DMS79 (cell line): ENCODE measurements at regions not wholly inside any gene's neighbourhood (a gene's known extent, or its start where the extent isn't known, plus 50 kb on each side); places are given as distances from the start of the nearest gene placed in this dataset.

Experiments
- DNase-seq: peaks from one replicate; lab custom pipeline; 2025; lab: John Stamatoyannopoulos, UW

DNA sequence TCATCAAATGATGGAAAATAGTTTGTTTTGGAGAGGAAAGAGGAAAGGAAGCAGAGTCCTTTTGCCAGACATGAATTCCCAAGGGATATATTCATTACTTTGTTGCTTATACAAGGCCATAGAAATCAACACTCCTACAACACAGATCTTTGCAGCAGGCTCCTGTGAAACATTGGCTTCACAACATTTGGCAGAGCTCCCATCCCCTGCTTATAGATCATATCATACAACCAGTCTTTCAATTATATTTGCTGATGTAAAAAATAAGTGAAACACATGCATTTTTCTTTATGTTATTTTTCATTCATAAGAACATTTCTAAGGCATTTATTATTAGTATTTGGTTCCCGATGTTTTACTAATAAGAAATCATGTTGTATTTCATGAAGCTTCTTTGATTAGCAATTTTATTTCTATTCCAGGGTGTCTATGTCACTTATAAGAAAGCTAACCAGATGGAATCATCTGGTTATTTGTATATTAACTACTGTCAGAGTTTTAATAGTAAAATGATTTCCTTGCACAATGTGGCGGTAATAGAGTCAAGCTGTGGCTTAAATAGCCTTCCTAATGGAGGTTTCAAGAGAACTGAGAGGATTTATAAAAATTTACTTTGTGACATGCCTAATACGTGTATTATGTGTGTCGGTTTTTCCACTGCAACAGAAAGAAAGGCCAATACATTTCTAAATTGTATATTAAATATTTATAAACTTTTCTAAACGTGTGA, 470.3 kb upstream of the NCAM2 start:
- no peak for DNase-seq

DNA sequence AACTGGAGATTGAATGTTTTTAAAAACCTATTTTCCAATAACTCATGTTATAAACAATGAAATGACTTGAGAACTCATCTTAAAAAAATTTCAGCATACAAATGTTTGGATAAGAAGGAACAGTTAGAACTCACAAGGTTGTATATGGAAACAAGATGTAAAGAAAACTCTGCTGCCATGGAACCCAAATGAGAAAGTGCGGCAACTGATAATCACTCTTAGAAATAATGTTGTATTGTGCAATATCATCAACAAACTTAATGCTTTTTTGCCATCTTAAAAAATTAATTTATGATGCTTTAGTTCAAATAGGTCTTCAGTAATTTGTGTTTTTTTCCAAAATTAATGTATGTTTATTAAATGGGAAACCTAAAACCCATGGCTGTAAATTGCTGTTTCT, 461.1 kb upstream of the NCAM2 start:
- no peak for DNase-seq

DNA sequence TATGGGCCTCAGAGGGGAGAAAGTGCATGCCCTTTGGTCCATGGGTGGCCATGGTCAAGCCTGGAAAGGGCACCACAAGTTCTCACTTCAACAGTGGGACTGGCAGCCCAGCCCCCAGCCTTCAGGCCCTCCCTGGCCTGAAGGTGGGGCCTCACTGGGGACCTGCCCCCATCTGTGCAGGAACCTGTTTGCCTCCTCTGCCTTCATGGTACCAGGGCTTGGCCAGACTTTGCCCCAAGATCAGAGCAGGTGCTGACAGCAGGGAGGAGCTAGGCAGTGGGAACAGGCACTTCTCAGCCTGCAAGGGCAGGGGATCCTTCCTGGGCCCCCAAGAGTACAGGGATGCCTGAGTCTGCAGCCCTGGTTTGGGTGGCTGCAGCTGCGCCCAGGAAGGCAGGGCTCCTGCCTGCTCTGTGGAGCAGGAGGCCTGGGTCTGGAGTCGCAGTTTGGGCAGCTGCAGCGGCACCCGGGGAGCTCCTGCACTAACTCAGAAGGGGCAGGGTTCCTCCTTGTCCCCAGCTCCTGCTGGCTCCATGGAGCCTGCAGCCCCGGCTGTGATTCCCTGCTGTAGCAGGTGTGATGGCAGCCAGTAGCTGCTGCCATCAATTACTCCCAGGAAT, 460.1 kb upstream of the NCAM2 start:
- DNase-seq: no peak

DNA sequence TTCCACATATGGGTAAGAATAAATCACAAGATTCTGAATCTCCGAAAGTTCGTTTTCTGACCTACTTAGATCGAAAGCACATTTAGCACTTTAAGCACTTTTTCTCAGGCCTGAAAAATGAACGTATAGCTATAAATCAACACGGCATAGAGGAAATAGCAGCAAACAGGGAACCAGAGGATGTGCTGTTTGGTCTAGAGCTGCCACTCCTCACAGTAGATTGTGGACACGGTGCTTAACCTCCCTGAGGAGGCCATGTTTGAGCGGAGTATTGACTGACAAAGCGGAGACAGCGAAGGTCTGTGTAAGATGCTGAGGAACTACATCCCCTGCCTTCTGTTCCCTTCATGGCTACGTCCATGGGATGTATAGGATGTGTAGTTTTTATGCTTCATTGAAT, 452.8 kb upstream of the NCAM2 start:
- no peak for DNase-seq

DNA sequence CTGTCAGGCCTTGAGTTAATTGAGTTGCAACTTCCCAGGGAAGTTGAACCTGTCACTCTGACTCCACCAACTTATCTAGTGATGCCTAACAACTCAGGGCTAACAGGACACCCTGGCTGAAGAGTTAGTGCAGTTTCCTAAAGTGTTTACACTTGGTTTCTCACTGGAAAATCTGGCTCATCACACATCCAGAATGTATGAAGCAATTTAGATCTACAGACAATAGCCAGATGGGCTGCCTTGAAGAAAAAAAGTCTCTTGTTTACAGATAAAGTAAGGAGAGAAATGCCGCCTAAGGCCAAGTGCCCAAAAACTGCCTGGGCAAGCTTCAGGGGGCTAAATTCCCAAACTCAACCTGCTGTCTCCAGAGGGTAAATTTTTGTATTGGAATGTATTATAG, 446.3 kb upstream of the NCAM2 start:
- DNase-seq: no peak

DNA sequence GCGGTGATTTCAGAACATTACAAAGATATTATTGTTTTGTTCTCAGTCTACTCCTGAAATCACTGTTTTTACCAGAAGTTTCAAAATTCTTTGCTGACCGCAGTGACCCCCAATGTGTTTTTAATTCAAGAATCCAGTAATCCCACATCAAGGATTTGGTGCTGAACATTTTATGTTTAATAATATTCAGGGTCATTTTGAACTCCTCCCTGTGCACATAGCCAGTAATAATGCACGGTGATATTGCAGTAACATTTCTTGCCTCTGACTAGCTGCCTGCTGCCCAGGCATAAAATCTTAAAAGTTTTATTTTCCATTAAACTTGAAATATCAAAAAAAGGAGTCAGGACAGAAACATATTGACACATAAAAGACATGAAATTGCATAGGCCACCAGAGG, 443.4 kb upstream of the NCAM2 start:
- DNase-seq: no peak

DNA sequence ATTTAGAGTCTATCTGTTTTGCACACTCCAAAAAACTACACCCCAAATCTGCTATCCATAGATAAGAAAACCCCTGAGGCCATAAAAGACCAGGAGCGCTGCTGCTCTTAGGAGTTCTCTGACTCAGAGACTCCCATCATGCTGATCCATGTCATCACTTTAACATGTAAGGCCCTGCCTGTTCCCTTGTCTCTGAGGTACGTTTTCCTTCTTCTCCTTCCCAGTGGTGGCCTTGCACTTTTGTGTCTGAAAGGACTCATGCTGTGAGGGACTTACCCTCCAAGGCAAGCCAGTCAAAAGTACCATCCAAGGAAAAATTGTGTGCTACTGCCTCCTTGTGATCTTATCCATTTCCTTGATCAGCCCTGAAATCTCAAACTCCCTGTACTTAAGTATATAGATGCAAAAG, 427.4 kb upstream of the NCAM2 start:
- no peak for DNase-seq

DNA sequence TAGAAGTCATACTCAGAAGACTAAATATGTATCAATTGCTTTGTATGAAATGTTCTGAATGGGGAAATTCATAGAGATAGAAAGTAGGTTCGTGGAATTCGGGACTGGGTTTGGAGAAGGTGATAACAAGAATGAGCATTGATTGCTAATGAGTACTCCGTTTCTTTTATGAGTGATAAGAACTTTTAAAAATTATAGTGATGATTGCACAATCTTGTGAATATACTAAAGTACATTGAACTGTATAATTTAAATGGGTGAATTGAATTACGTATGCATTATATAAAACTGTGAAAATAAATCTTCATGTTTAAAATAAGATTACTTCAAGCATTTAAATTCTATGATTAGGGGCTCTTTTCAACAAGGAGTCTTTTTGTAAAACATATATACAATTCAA, 425.6 kb upstream of the NCAM2 start:
- DNase-seq: no peak

DNA sequence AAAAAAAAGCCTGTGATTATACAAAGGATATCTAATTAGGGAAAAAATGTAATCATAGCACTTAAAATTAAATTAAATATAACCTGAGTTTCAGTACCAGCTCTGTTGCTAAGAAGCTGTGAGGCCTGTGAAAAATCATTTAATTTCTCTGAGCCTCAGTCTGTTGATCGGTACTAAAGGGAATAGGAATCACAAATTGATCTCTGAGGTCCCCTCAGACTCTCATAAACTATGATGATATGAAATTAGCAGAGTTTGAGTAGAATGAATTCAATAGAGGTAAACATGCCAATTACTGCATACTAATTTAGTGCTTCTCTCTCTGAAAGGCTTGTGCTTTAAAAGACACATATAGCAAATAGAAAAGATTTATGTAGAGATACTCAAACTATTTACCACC, 416.8 kb upstream of the NCAM2 start:
- no peak for DNase-seq

DNA sequence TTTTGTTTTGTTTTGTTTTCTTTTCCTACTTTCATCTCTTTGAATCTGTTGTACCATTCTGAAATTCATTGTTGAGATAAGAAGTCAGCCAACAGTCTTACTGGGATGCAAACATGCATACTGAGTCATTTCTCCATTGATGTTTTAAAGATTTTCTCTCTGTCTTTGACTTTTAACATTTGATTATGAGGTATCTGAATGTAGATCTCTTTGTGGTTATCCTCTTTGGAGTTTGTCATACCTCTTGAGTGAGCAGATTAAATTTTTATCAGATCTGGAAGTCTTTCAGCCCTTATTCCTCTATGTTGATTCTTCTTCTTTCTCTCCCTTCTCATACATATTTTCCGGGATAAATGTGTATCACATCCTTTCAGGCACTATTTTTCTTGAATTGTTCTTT, 406.9 kb upstream of the NCAM2 start:
- no peak for DNase-seq

DNA sequence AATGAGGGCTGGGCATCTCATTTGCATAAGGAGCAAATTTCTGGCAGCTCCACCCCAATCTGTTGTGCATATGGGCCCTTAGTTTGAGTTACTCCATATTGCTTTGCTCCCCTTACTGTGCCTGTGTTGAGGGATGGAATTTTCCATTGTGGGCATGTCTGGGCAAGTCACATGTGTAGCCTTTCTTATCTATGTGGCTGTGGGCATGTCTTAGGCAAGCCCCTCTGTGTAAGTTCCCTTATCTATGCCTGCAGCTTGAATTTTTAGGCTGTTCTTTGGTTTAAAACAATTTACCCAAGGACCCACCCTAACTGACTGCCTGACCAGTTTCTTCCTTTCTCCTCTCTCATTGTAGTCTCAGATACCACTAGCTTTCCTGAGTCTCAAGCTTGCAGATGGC, 405.7 kb upstream of the NCAM2 start:
- DNase-seq: no peak

DNA sequence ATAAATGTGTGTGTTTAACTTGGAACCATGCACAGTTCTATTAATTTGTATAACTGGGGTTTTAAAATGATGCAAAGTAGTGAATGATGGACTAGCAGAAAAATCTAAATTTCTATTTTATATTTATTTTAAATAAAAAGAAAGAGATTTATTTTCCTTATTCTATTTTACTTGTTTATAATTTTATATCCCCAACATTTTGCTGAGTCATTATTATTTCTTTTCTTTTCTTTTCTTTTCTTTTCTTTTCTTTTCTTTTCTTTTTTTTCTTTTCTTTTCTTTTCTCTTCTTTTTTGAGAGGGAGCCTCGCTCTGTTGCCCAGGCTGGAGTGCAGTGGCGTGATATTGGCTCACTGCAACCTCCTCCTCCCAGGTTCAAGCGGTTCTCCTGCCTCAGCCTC, 395.0 kb upstream of the NCAM2 start:
- no peak for DNase-seq

DNA sequence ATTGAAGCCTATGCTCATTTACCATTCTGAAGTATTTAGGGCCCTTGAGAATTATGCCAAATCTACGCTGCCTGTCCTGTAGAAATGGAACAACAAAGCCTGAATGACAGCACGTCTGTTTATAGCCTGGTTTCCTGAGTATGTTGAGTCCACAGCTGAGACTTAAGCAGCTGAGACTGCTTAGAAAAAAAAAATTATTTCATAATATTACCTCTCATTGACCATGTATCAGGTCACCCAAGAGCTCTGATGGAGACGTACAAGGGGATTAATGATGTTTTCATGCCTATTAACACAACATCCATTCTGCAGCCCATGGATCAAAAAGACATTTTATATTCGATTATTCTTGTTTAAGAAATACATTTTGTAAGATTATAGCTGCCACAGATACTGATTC, 387.2 kb upstream of the NCAM2 start:
- DNase-seq: no peak

DNA sequence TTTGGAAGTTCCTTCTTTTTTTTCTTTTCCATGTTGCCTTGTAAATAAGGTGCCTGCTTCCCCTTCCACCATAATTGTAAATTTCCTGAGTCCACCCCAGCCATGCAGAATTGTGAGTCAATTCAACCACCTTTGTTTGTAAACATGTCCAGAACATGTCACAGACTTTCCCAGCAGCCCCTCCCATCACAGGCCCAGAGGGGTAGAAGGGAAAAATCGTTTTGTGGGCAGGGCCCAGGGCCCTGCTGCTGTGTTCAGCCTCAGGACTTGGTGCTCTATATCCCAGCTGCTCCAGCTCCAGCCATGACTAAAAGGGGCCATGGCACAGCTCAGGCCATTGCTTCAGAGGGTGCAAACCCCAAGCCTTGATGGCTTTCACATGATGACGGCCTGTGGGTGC, 384.6 kb upstream of the NCAM2 start:
- no peak for DNase-seq

DNA sequence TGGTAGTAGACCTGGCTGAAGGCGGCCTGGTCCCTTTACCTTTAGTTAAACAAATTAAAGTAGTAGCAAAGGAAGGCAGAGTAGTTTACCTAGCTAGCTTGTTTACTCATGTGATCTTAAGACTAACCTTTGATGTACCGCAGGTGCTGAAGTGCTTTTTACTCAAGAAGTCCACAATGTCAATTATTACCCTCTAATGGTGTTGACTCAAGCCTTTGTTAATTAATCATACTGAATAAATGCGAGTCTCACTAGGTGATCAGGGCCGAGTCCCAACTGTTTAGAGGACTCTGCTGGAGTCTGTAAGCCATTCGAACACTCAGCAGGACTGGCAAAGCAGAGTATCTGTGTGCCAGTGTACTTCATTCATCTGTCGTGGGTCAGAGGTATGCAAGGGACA, 381.1 kb upstream of the NCAM2 start:
- DNase-seq: no peak

DNA sequence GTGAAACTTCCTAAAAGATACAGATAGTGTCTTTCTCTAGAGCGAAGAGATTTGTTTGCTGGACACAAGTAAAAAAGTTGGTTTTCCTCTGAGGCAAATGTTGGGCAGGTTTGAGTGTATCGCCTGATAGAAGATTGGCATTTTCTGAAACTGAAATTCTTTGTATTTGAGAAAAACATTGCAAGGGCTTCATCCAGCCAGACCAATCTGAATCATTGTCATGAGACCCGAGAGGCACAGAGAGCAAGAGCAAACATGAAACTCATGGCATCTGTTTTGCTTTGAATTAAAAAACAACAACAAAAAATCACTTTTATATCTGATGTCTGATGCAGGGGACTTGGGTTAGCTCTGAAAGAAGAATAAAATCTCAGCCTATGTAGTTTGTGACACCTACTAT, 379.3 kb upstream of the NCAM2 start:
- DNase-seq: no peak

DNA sequence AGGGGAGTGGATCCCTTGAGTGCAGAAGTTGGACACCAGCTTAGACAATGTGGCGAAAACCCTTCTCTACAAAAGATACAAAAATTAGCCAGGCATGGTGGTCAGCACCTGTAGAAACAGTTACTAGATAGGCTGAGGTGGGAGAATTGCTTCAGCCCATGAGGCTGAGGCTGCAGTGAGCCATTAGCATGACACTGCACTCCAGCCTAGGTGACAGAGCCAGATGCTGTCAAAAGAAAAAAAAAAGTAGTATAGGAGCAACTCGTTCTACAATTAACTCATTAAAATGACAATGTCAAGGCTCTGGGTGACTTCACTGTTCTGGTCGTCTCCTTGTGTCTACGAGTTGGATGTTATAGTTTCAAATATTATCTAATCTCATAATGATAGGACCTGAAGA, 370.6 kb upstream of the NCAM2 start:
- DNase-seq: no peak

DNA sequence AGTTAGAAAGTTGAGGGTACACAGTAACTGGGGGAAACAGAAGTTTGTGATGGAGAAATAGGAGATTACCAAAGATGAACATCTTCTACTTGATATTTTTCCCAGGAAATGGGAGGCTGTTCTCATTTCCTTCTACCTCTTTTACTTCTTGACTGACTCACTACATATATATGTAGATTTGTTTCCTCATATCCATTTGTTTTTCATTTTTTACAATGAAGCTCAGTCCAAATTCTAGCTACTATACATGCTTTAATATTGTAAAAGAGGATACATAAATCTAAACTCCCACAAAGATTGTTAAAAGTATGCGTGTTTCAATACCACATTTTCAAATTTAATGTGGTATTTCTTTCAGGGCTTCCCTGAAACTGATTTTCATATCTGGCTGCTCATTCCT, 366.6 kb upstream of the NCAM2 start:
- DNase-seq: no peak

DNA sequence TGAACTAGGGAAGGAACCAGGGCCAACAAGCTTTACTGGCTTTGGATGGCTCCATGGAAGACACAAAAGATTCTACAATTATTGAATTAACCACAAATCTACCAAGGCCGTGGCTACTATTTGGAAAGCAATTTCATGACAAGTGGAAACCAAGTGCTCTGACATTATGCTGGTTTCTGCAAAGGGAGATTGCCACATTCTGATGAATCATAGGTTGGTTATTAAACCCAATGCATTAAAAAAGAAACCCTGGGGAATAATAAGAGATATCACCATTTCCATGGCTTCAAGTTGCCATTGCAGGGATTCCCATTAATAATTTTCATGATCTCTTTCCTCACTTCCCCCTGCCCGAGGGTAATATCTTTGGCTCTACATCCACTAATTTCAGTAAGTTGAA, 359.2 kb upstream of the NCAM2 start:
- no peak for DNase-seq

DNA sequence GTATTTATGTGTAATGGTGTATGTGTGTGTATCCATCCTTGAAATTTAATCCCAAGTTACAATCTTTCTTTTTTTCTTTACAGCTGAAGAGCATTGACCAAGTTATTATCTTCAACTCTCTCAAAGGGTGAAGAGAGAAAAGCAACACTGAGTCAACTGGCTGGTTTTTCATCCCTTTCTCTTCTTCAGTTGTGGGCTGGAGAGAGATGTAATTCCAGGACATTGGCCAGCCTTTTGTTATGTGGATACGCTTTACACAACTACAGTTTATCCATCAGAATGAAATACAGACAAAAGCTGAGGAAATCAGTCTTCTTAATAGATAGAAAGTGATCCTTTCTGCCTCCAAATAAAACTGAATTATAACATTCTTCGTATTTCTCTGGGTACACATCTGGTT, 357.0 kb upstream of the NCAM2 start:
- no peak for DNase-seq

DNA sequence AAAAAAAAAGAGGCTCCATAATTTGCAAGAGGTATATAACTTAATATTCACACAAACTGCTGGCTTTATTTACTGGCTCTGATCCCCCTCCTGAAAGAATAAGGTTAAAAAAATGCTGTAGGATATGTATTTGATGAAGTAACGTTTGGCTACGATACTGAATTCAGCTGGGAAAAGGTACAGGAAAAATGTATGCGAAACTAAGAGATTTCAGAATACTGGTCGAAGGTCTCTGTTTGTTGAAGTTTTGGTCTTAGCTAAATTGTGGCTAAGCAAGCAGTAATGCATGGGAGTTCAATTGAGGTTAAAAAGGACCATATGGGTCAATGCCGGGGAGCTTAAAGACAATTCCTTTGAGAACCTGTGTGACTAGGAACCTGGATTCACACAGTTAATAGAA, 355.5 kb upstream of the NCAM2 start:
- DNase-seq: no peak

DNA sequence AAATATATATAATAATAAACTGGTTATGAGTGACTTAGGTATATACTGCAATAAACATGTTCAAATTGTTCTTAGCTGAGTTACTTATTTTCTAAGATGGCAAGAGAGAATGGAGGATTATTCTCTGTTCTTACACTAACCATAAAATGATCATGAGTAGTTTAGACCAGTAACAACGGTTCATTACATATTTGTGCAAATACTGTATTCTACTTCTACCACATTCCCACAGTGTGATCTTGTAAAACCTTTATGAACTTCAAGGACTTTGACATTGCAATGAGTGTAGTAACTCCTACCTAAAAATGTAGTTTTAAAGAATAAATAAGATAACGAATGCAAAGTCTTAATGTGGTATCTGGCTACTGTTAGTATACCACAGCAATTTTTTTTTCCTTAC, 353.7 kb upstream of the NCAM2 start:
- DNase-seq: no peak

DNA sequence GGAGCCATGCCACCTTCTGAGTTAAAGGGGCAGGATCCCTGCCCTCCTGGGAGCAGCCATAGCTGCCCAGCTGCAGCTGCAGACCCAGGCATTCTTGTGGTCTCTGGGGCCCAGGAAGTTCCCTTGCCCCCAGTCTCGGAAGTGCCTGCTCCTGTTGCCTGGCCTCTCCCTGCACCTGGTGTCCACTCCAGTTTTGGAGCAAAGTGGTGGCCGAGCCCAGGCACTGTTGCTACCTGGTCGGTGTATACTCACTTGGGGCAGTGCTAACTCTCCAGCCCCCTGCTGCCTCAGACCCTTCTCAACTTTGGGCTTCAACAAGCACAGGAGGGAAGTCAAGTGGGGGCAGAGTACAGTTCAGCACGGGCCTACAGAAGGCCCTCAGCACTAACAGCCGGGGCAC, 352.9 kb upstream of the NCAM2 start:
- DNase-seq: no peak

DNA sequence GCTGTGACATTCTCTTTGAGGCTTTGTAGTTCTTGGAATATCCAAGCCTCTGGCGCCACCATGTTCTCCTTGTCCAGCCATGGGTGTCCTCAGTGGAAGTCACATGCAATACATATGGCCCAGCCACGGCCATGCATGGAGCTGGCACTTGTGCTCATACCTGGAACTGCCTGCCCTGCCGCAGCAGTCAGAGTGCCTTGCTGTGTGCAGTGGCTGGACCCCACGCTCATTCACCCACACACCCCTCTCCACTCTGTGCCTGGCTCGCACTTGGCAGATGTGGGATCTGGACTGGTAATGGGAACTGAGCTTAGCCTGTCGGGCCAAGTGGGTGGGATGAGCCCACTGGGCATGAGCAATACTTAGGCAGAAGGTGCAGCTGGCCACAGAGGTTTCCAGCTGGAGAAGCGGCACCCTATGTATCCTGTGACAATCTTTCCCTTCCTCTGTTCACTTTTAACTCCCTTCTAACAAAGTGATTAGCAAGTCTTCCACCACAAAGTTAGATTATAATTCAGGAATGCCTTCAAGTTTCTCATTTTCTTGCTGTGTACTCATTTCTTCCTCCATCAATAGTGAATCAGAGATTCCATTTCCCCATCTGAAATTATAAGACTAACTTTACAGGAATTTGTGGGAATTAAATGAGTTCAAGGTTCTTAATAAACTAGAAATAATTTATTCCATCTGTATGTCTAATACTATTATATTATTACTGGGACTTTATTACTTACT, 351.6 kb upstream of the NCAM2 start:
- DNase-seq: no peak
